Muscle of leg (tissue), 3 donors: ENCODE measurements at regions not wholly inside any gene's neighbourhood (a gene's known extent, or its start where the extent isn't known, plus 50 kb on each side); places are given as distances from the start of the nearest gene placed in this dataset.

Experiments used
- DNase-seq: peaks from one replicate; pipeline ENCODE4 v3.0.0; 2013
- H3K27ac ChIP-seq: one replicate; pipeline ENCODE4 v1.5.1; 2013; ENCODE audit warnings: mild to moderate bottlenecking, low read length, control low read depth
- H3K27me3 ChIP-seq: one replicate; pipeline ENCODE4 v1.6.1; 2013; ENCODE audit warnings: low read length; ENCODE audit not compliant: control insufficient read depth, insufficient read depth
- H3K36me3 ChIP-seq: one replicate; pipeline ENCODE4 v1.6.1; 2013; ENCODE audit warnings: low read length; ENCODE audit not compliant: control insufficient read depth, insufficient read depth
- H3K4me1 ChIP-seq: one replicate; pipeline ENCODE4 v1.6.1; 2013; ENCODE audit warnings: low read length; ENCODE audit not compliant: control insufficient read depth, insufficient read depth
- H3K4me3 ChIP-seq: one replicate; pipeline ENCODE4 v1.5.1; 2013; ENCODE audit warnings: low read length, control low read depth
- H3K9me3 ChIP-seq: replicated peaks from 2 replicates; pipeline ENCODE4 v1.6.1; 2013; ENCODE audit warnings: low read depth, low read length; ENCODE audit not compliant: control insufficient read depth
- whole genome bisulfite sequencing: methylation state at CpG from one replicate; pipeline ENCODE4 v1.1.5; 2013; ENCODE audit warnings: missing lambda C conversion rate; ENCODE audit not compliant: insufficient coverage; 5-methylcytosine and 5-hydroxymethylcytosine counted together

- Histone ChIP-seq H3K9me3 (peaks cover 40% of the 10 kb centered on the region), H3K4me3 (no peak overlapping the region), H3K4me1 (no peaks in the 10 kb centered on the region), H3K36me3 (no peaks in the 10 kb centered on the region), H3K27me3 (no peaks in the 10 kb centered on the region), H3K27ac (no peak overlapping the region)
- no peak for DNase-seq
- 49% methylated on average over 3 of the region's 4 CpGs for WGBS
These were observed 1523.2 kb downstream of the UQCRFS1 start for GRCh38 chr19:27689734-27690241.

- H3K4me1 ChIP-seq = no peaks in the 10 kb centered on the region
- H3K27me3 ChIP-seq = no peaks in the 10 kb centered on the region
- H3K9me3 ChIP-seq = peaks cover 17% of the 10 kb centered on the region
- no peak overlapping the region for H3K27ac ChIP-seq
- no peaks in the 10 kb centered on the region for H3K36me3 ChIP-seq
- no peak overlapping the region for H3K4me3 ChIP-seq
- WGBS = no CpG with 5 or more reads among the region's 2 CpGs
- DNase-seq = no peak
These were observed 1528.7 kb downstream of the UQCRFS1 start for GRCh38 chr19:27684293-27684692.

GRCh38 chr19:27681972-27682371 lies 1531.0 kb downstream of the UQCRFS1 start:
- Histone ChIP-seq H3K27me3 (no peaks in the 10 kb centered on the region), H3K9me3 (peaks cover 29% of the 10 kb centered on the region), H3K4me3 (no peak overlapping the region), H3K4me1 (no peaks in the 10 kb centered on the region), H3K27ac (no peak overlapping the region), H3K36me3 (no peaks in the 10 kb centered on the region)
- WGBS = no CpG with 5 or more reads among the region's 3 CpGs
- DNase-seq = no peak

GRCh38 chr19:27679905-27680304 lies 1533.0 kb downstream of the UQCRFS1 start:
- Histone ChIP-seq H3K4me1 (no peaks in the 10 kb centered on the region), H3K27ac (no peak overlapping the region), H3K9me3 (peaks cover 45% of the 10 kb centered on the region), H3K36me3 (no peaks in the 10 kb centered on the region), H3K27me3 (no peaks in the 10 kb centered on the region), H3K4me3 (no peak overlapping the region)
- no peak for DNase-seq
- WGBS = 61% methylated on average over 4 of the region's 7 CpGs

- DNase-seq = no peak
- peaks cover 46% of the 10 kb centered on the region for H3K9me3 ChIP-seq
- H3K4me1 ChIP-seq = no peaks in the 10 kb centered on the region
- H3K27me3 ChIP-seq = no peaks in the 10 kb centered on the region
- no peak overlapping the region for H3K27ac ChIP-seq
- H3K4me3 ChIP-seq = no peak overlapping the region
- WGBS = 78% methylated on average over 8 of the region's 8 CpGs
- no peaks in the 10 kb centered on the region for H3K36me3 ChIP-seq
These were observed 1533.6 kb downstream of the UQCRFS1 start for GRCh38 chr19:27679399-27679798.

GRCh38 chr19:27676877-27677276 lies 1536.1 kb downstream of the UQCRFS1 start:
- 56% methylated on average over 3 of the region's 6 CpGs for WGBS
- no peaks in the 10 kb centered on the region for H3K4me1 ChIP-seq

GRCh38 chr19:27676334-27676733 lies 1536.6 kb downstream of the UQCRFS1 start:
- no peak for DNase-seq
- H3K9me3 ChIP-seq = peaks cover 69% of the 10 kb centered on the region
- H3K4me1 ChIP-seq = no peaks in the 10 kb centered on the region
- H3K4me3 ChIP-seq = no peak overlapping the region
- no peaks in the 10 kb centered on the region for H3K36me3 ChIP-seq
- H3K27ac ChIP-seq = no peak overlapping the region
- 76% methylated on average over 2 of the region's 3 CpGs for WGBS
- no peaks in the 10 kb centered on the region for H3K27me3 ChIP-seq

More at GRCh38 chr19:27676877-27677276, 1536.1 kb downstream of the UQCRFS1 start:
- H3K4me3 ChIP-seq = no peak overlapping the region
- DNase-seq = no peak
- H3K36me3 ChIP-seq = no peaks in the 10 kb centered on the region
- H3K9me3 ChIP-seq = peaks cover 63% of the 10 kb centered on the region
- no peak overlapping the region for H3K27ac ChIP-seq
- H3K27me3 ChIP-seq = no peaks in the 10 kb centered on the region

GRCh38 chr19:27675771-27676170 lies 1537.2 kb downstream of the UQCRFS1 start:
- Histone ChIP-seq H3K27ac (no peak overlapping the region), H3K9me3 (peaks cover 73% of the 10 kb centered on the region), H3K4me3 (no peak overlapping the region), H3K27me3 (no peaks in the 10 kb centered on the region), H3K36me3 (no peaks in the 10 kb centered on the region), H3K4me1 (no peaks in the 10 kb centered on the region)
- 26% methylated on average over 2 of the region's 3 CpGs for WGBS
- DNase-seq = no peak

GRCh38 chr19:27674701-27675100 lies 1538.2 kb downstream of the UQCRFS1 start:
- Histone ChIP-seq H3K9me3 (peaks cover 71% of the 10 kb centered on the region), H3K4me3 (no peak overlapping the region), H3K4me1 (no peaks in the 10 kb centered on the region), H3K27ac (no peak overlapping the region), H3K36me3 (no peaks in the 10 kb centered on the region), H3K27me3 (no peaks in the 10 kb centered on the region)
- 92% methylated on average over 8 of the region's 10 CpGs for WGBS
- no peak for DNase-seq

- no peaks in the 10 kb centered on the region for H3K36me3 ChIP-seq
- no peak overlapping the region for H3K4me3 ChIP-seq
- peaks cover 69% of the 10 kb centered on the region for H3K9me3 ChIP-seq
- 86% methylated on average over 1 of the region's 4 CpGs for WGBS
- H3K27ac ChIP-seq = no peak overlapping the region
- no peak for DNase-seq
- H3K4me1 ChIP-seq = no peaks in the 10 kb centered on the region
- no peaks in the 10 kb centered on the region for H3K27me3 ChIP-seq
These were observed 1539.0 kb downstream of the UQCRFS1 start for GRCh38 chr19:27673986-27674385.
